CD14-positive monocyte (primary cell): ENCODE measurements at regions not wholly inside any gene's neighbourhood (a gene's known extent, or its start where the extent isn't known, plus 50 kb on each side); places are given as distances from the start of the nearest gene placed in this dataset. TPM values are rescaled to one million over a fixed set of nuclear protein-coding genes. Genes with fewer than 3 reads are reported as not detected.

Experiments
- DNase-seq, 3 donors: peaks; one replicate each; pipeline ENCODE4 v3.0.0-alpha.2; 2011 to 2022
- H2AFZ ChIP-seq: 2 replicates; pipeline ENCODE4 v1.6.0; 2012; ENCODE audit warnings: mild to moderate bottlenecking, low read depth, low read length, inconsistent platforms; ENCODE audit not compliant: insufficient read depth, poor library complexity, severe bottlenecking
- H3K27ac ChIP-seq, 2 donors: 1 replicate in 1 of 2; 2 replicates in 1 of 2; pipeline ENCODE4 v1.5.1; 2012 to 2013; ENCODE audit warnings: low read length in 2 of 2, control low read depth in 1 of 2, inconsistent platforms in 1 of 2, low read depth in 1 of 2, mild to moderate bottlenecking in 1 of 2
- H3K27me3 ChIP-seq, 2 donors: one replicate each; pipeline versions ENCODE4 v1.6.0 to v1.6.1; 2011 to 2013; ENCODE audit warnings: low read length in 2 of 2; ENCODE audit not compliant: control insufficient read depth in 2 of 2, insufficient read depth in 2 of 2
- H3K36me3 ChIP-seq, 2 donors: replicated peaks in 1 of 2; 1 replicate in 1 of 2; 2 replicates in 1 of 2; pipeline versions ENCODE4 v1.5.1 to v1.6.1; 2012 to 2013; ENCODE audit warnings: low read length in 2 of 2, control low read depth in 1 of 2, inconsistent platforms in 1 of 2, mild to moderate bottlenecking in 1 of 2; ENCODE audit not compliant: insufficient read depth in 2 of 2, control insufficient read depth in 1 of 2
- H3K4me1 ChIP-seq, 2 donors: 1 replicate in 1 of 2; 2 replicates in 1 of 2; pipeline versions ENCODE4 v1.5.1 to v1.6.1; 2012 to 2013; ENCODE audit warnings: low read length in 2 of 2, control low read depth in 1 of 2, inconsistent platforms in 1 of 2, mild to moderate bottlenecking in 1 of 2, moderate library complexity in 1 of 2; ENCODE audit not compliant: insufficient read depth in 2 of 2, control insufficient read depth in 1 of 2
- H3K4me2 ChIP-seq: replicated peaks from 2 replicates; pipeline ENCODE3; 2012; ENCODE audit warnings: low read length, moderate library complexity, mild to moderate bottlenecking; ENCODE audit not compliant: poor library complexity, severe bottlenecking; ENCODE audit errors: extremely low read depth
- H3K4me3 ChIP-seq, 3 experiments: fragments of 200-600 bp in 1 of 3; sonication (generic) in 1 of 3; replicated peaks in 1 of 3; 1 replicate in 2 of 3; 2 replicates in 1 of 3; pipeline ENCODE4 v1.5.1; 2011 to 2013; ENCODE audit warnings: low read length in 3 of 3, mild to moderate bottlenecking in 3 of 3, control low read depth in 2 of 3, low read depth in 2 of 3, inconsistent platforms in 1 of 3, moderate library complexity in 1 of 3
- H3K79me2 ChIP-seq: 2 replicates; pipeline ENCODE4 v1.6.0; 2012; ENCODE audit warnings: mild to moderate bottlenecking, control low read depth, inconsistent platforms, low read length, moderate library complexity; ENCODE audit not compliant: insufficient read depth
- H3K9ac ChIP-seq: 2 replicates; pipeline ENCODE4 v1.6.0; 2017; ENCODE audit warnings: low read length, mild to moderate bottlenecking; ENCODE audit not compliant: insufficient read depth, poor library complexity, severe bottlenecking
- H3K9me3 ChIP-seq, 2 donors: replicated peaks in 1 of 2; 1 replicate in 1 of 2; 2 replicates in 1 of 2; pipeline versions ENCODE4 v1.5.1 to v1.6.1; 2012 to 2013; ENCODE audit warnings: low read length in 2 of 2, control low read depth in 1 of 2; ENCODE audit not compliant: control insufficient read depth in 1 of 2, insufficient read depth in 1 of 2
- H4K20me1 ChIP-seq: 2 replicates; pipeline ENCODE4 v1.6.0; 2012; ENCODE audit warnings: mild to moderate bottlenecking, low read length, control low read depth, moderate library complexity; ENCODE audit not compliant: insufficient read depth
- H3K27ac Mint-ChIP-seq, 7 donors: one replicate each; pipeline ENCODE4 v1.8.0; 2020; ENCODE audit warnings: mild to moderate bottlenecking in 7 of 7, mixed read lengths in 7 of 7, moderate library complexity in 6 of 7, inconsistent platforms in 2 of 7
- H3K27me3 Mint-ChIP-seq, 3 donors: one replicate each; pipeline ENCODE4 v1.8.0; 2021 to 2022; ENCODE audit warnings: low read depth in 3 of 3, mild to moderate bottlenecking in 3 of 3, mixed read lengths in 3 of 3, moderate library complexity in 3 of 3, inconsistent platforms in 1 of 3
- H3K36me3 Mint-ChIP-seq, 2 donors: one replicate each; pipeline ENCODE4 v1.8.0; 2020; ENCODE audit warnings: mixed read lengths in 2 of 2, inconsistent platforms in 1 of 2, mild to moderate bottlenecking in 1 of 2
- H3K4me1 Mint-ChIP-seq: one replicate; pipeline ENCODE4 v1.8.0; 2020; ENCODE audit warnings: mild to moderate bottlenecking, mixed read lengths
- H3K4me3 Mint-ChIP-seq, 2 donors: one replicate each; pipeline ENCODE4 v1.8.0; 2020; ENCODE audit warnings: mild to moderate bottlenecking in 2 of 2, mixed read lengths in 2 of 2, moderate library complexity in 1 of 2
- H3K9me3 Mint-ChIP-seq, 7 donors: one replicate each; pipeline ENCODE4 v1.8.0; 2020 to 2022; ENCODE audit warnings: mixed read lengths in 7 of 7, mild to moderate bottlenecking in 6 of 7, moderate library complexity in 6 of 7, inconsistent platforms in 2 of 7
- CTCF ChIP-seq: fragments of 200-600 bp; IDR thresholded peaks from one replicate; pipeline ENCODE4 v1.8.0; 2022; ENCODE audit warnings: antibody characterized with exemption, mild to moderate bottlenecking
- WGBS: methylation state at CpG from one replicate; pipeline ENCODE4 v1.1.5; 2013; ENCODE audit warnings: missing lambda C conversion rate; ENCODE audit not compliant: insufficient coverage; 5-methylcytosine and 5-hydroxymethylcytosine counted together
- intact Hi-C, 2 donors: fragments of 100-400 bp; cut with micrococcal nuclease; formaldehyde crosslinking; loops; one replicate each; pipeline versions ENCODE4 v1.15.0 to v1.15.1; 2023
- small RNA-seq: library from RNA; depleted of rRNA; stranded (forward); fragments of <200 nt; gene quantifications from one replicate; pipeline ENCODE3, GENCODE V24; 2012; ENCODE audit warnings: low read depth; ENCODE audit not compliant: insufficient read length

- peak; percentile 9 for TF ChIP-seq CTCF
- DNase-seq: peak; percentile 84 to 89 (median 86)
- WGBS: 11% methylated on average over 4 of the region's 8 CpGs
- Mint-ChIP-seq H3K27me3 (peaks cover 0 to 4% (median 3%) of the 10 kb centered on the region in 3 donors), H3K36me3 (peaks cover 0 to 5% of the 10 kb centered on the region in 2 donors), H3K4me1 (peaks cover 71% of the 10 kb centered on the region), H3K9me3 (no peaks in the 10 kb centered on the region), H3K4me3 (peak overlapping the region in 1 of 2 donors; percentile 46), H3K27ac (peak overlapping the region; percentile 97 to 99 (median 98))
- no peak overlapping the region for H2AFZ ChIP-seq
- H3K9me3 ChIP-seq: no peaks in the 10 kb centered on the region
- peak overlapping the region; percentile 16 for H3K4me2 ChIP-seq
- H3K4me3 ChIP-seq: no peak overlapping the region
- intact Hi-C loops: no loop called here
- peak overlapping the region; percentile 34 for H3K9ac ChIP-seq
- no peaks in the 10 kb centered on the region for H3K36me3 ChIP-seq
- H3K27ac ChIP-seq: peak overlapping the region; percentile 91 to 92
- no peaks in the 10 kb centered on the region for H4K20me1 ChIP-seq
- peaks cover 60 to 82% of the 10 kb centered on the region in 2 donors for H3K4me1 ChIP-seq
- H3K79me2 ChIP-seq: no peaks in the 10 kb centered on the region
- no peaks in the 10 kb centered on the region for H3K27me3 ChIP-seq
Measured at GRCh38 chr20:23135449-23136420, 49.6 kb upstream of the CD93 start.

Small RNA genes lying in the stretch of these regions (small RNA-seq; reads per million reads assigned to genes)
- gene RNA5SP478: not detected
